GM18507 (cell line): ENCODE measurements at regions not wholly inside any gene's neighbourhood (a gene's known extent, or its start where the extent isn't known, plus 50 kb on each side); places are given as distances from the start of the nearest gene placed in this dataset.

Experiments used
- DNase-seq: peaks from one replicate; pipeline ENCODE4 v3.0.0; 2011; ENCODE audit warnings: low read depth; ENCODE audit not compliant: insufficient read length; ENCODE audit errors: extremely low spot score
- FAIRE-seq: peaks from 2 replicates; lab custom pipeline; 2011; peaks lifted over from hg19 to GRCh38; lab: Jason Lieb, UNC

GRCh38 chr13:30109471-30110135 is 197.7 kb downstream of the KATNAL1 start:
- no peak for FAIRE-seq

GRCh38 chr13:30108913-30109237 is 198.5 kb downstream of the KATNAL1 start:
- DNase-seq (no peak), FAIRE-seq (no peak)

More at GRCh38 chr13:30109471-30110135, 197.7 kb downstream of the KATNAL1 start:
- DNase-seq = no peak

GRCh38 chr13:30108216-30108912 is 199.0 kb downstream of the KATNAL1 start:
- DNase-seq = no peak

GRCh38 chr13:30107521-30108136 is 199.7 kb downstream of the KATNAL1 start:
- no peak for FAIRE-seq
- DNase-seq = no peak

More at GRCh38 chr13:30108216-30108912, 199.0 kb downstream of the KATNAL1 start:
- FAIRE-seq = no peak

GRCh38 chr13:30107121-30107520 is 200.2 kb downstream of the KATNAL1 start:
- DNase-seq = no peak
- FAIRE-seq = no peak

- DNase-seq = no peak
- FAIRE-seq = no peak
Observed at GRCh38 chr13:30105381-30105780, 202.0 kb downstream of the KATNAL1 start.

GRCh38 chr13:30103161-30103840 is 204.1 kb downstream of the KATNAL1 start:
- FAIRE-seq = no peak
- DNase-seq = no peak

GRCh38 chr13:30100226-30100625 is 207.1 kb downstream of the KATNAL1 start:
- DNase-seq (no peak), FAIRE-seq (no peak)

GRCh38 chr13:30097701-30098100 is 209.7 kb downstream of the KATNAL1 start:
- FAIRE-seq (no peak), DNase-seq (no peak)

- FAIRE-seq = no peak
- DNase-seq = no peak
Observed at GRCh38 chr13:30097089-30097488, 210.3 kb downstream of the KATNAL1 start.

- no peak for FAIRE-seq
- DNase-seq = no peak
Observed at GRCh38 chr13:30094015-30094414, 213.3 kb downstream of the KATNAL1 start.

- DNase-seq = no peak
Observed at GRCh38 chr13:30093236-30093635, 214.1 kb downstream of the KATNAL1 start.

GRCh38 chr13:30091691-30092090 is 215.7 kb downstream of the KATNAL1 start:
- FAIRE-seq = no peak
- no peak for DNase-seq

More at GRCh38 chr13:30093236-30093635, 214.1 kb downstream of the KATNAL1 start:
- FAIRE-seq = no peak

GRCh38 chr13:30091035-30091434 is 216.3 kb downstream of the KATNAL1 start:
- no peak for FAIRE-seq

GRCh38 chr13:30088312-30088855 is 219.0 kb downstream of the KATNAL1 start:
- DNase-seq (no peak), FAIRE-seq (no peak)

More at GRCh38 chr13:30091035-30091434, 216.3 kb downstream of the KATNAL1 start:
- DNase-seq = no peak

GRCh38 chr13:30085087-30085486 is 222.3 kb downstream of the KATNAL1 start:
- DNase-seq (no peak), FAIRE-seq (no peak)

GRCh38 chr13:30082391-30082790 is 225.0 kb downstream of the KATNAL1 start:
- FAIRE-seq = no peak
- no peak for DNase-seq

- no peak for FAIRE-seq
Observed at GRCh38 chr13:30081331-30081730, 226.0 kb downstream of the KATNAL1 start.

GRCh38 chr13:30079501-30079900 is 227.8 kb downstream of the KATNAL1 start:
- no peak for FAIRE-seq

More at GRCh38 chr13:30081331-30081730, 226.0 kb downstream of the KATNAL1 start:
- no peak for DNase-seq

GRCh38 chr13:30078059-30078458 is 227.6 kb upstream of the UBL3 start:
- DNase-seq (no peak), FAIRE-seq (no peak)

More at GRCh38 chr13:30079501-30079900, 227.8 kb downstream of the KATNAL1 start:
- DNase-seq = no peak
